Nephron (organoid): ENCODE measurements at regions not wholly inside any gene's neighbourhood (a gene's known extent, or its start where the extent isn't known, plus 50 kb on each side); places are given as distances from the start of the nearest gene placed in this dataset.

ENCODE experiments used
- H3K27ac Mint-ChIP-seq, 3 experiments: 2 replicates each; pipeline ENCODE4 v1.8.0; 2020; ENCODE audit warnings: mixed read lengths in 3 of 3, mild to moderate bottlenecking in 2 of 3, moderate library complexity in 1 of 3
- H3K27me3 Mint-ChIP-seq: 2 replicates; pipeline ENCODE4 v1.8.0; 2021; ENCODE audit warnings: low read depth, mild to moderate bottlenecking, moderate library complexity, mixed read lengths
- H3K36me3 Mint-ChIP-seq: 2 replicates; pipeline ENCODE4 v1.8.0; 2020; ENCODE audit warnings: low read depth, mixed read lengths
- H3K4me1 Mint-ChIP-seq: 2 replicates; pipeline ENCODE4 v1.8.0; 2020; ENCODE audit warnings: mixed read lengths
- H3K4me3 Mint-ChIP-seq, 3 experiments: 2 replicates each; pipeline ENCODE4 v1.8.0; 2020; ENCODE audit warnings: mild to moderate bottlenecking in 3 of 3, mixed read lengths in 3 of 3, moderate library complexity in 2 of 3
- H3K9me3 Mint-ChIP-seq: 2 replicates; pipeline ENCODE4 v1.8.0; 2020; ENCODE audit warnings: mixed read lengths
- TF ChIP-seq, protein P1 (sequence below), 3 experiments: fragments of 200-600 bp; sonication (generic); IDR thresholded peaks; one replicate each; pipeline ENCODE4 v1.5.0; 2021; ENCODE audit warnings: antibody characterized with exemption in 3 of 3; ENCODE audit not compliant: unreplicated experiment in 3 of 3

DNA sequence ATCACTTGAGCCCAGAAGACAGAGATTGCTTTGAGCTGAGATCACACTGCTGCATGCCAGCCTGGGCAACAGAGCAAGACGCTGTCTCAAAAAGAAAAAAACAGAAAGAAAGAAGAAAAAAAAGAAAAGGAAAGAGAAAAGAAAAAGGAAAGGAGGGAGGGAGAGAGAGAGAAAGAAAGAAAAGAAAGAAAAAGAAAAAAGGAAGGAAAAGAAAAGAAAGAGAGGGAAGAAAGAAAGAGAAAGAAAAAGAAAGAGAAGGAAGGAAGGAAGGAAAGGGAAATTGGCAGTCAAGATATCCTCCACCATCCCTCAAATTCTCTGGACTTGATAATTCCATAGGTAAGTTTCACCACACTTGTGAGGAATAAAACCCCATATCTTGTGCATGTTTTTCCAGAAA, 71.4 kb upstream of the WSB1 start:
- Mint-ChIP-seq H3K4me1 (no peaks in the 10 kb centered on the region), H3K4me3 (no peak overlapping the region)

DNA sequence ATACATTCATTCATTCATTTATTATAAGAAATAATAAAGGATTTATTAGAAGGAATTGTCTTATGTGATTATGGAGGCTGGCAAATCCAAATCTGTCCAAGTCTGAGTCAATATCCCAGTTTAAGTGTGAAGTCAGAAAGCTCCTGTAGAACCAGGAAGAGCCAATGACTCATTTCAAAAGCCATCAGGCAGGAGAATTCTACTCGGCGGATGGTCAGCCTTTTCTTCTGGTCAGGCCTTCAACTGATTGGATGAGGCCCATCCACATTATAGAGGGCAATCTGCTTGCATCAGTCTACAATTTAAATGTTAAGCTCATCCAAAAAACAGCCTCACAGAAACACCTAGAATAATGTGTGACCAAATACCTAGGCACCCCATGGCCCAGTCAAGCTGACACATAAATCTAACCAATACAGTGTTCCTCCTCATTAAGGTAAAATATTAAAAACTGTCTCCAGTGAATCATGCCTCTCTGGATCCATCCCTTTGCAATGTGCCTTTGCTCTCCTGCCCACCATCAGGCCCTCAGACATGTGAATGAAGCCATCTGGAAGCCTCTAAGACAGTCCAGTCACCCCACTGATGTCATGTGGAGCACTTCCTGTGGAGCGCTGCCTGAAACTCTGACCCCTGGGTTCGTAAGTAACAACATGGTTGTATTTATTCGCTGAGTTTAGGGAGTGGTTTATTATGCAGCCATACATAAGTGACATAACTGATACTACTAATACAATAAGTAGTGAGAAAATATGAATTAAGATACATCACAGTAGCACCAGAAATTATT, 69.2 kb upstream of the WSB1 start:
- Mint-ChIP-seq H3K9me3 (peaks cover 3% of the 10 kb centered on the region), H3K4me1 (no peaks in the 10 kb centered on the region), H3K27me3 (peaks cover 7% of the 10 kb centered on the region), H3K36me3 (no peaks in the 10 kb centered on the region), H3K27ac (no peak overlapping the region), H3K4me3 (no peak overlapping the region)
- TF ChIP-seq, protein P1, sequence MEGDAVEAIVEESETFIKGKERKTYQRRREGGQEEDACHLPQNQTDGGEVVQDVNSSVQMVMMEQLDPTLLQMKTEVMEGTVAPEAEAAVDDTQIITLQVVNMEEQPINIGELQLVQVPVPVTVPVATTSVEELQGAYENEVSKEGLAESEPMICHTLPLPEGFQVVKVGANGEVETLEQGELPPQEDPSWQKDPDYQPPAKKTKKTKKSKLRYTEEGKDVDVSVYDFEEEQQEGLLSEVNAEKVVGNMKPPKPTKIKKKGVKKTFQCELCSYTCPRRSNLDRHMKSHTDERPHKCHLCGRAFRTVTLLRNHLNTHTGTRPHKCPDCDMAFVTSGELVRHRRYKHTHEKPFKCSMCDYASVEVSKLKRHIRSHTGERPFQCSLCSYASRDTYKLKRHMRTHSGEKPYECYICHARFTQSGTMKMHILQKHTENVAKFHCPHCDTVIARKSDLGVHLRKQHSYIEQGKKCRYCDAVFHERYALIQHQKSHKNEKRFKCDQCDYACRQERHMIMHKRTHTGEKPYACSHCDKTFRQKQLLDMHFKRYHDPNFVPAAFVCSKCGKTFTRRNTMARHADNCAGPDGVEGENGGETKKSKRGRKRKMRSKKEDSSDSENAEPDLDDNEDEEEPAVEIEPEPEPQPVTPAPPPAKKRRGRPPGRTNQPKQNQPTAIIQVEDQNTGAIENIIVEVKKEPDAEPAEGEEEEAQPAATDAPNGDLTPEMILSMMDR (IDR thresholded peaks at IDR 0.05; ENCODE audit: unreplicated experiment in 3 of 3), result no peak

More for the DNA sequence above, 71.4 kb upstream of the WSB1 start:
- Mint-ChIP-seq H3K27ac (no peak overlapping the region), H3K9me3 (peaks cover 3% of the 10 kb centered on the region), H3K27me3 (peaks cover 12% of the 10 kb centered on the region), H3K36me3 (no peaks in the 10 kb centered on the region)
- TF ChIP-seq, protein P1 (IDR thresholded peaks at IDR 0.05; ENCODE audit: unreplicated experiment in 3 of 3), result no peak

DNA sequence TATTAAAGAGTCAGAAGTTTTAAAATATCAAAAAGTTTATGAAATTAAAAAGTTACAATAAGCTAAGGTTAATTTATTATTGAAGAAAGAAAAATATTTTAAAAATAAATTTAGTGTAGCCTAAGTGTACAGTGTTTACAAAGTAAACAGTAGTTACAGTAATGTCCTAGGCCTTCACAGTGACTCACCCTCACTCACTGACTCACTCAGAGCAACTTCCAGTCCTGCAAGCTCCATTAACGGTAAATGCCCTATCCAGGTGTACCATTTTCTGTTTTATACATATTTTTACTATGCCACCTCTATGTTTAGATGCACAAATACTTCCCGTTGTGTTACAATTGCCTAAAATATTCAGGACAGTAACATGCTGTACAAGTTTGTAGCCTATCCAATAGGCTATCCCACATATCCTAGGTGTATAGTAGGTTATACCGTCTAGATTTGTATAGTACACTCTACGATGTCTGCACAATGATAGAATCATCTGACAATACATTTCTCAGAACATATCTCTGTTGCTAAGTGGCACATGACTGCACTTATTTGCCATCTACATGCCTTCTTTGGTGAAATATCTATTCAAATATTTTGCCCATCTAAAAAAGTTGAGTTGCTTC, 67.2 kb upstream of the WSB1 start:
- Mint-ChIP-seq H3K27ac (no peak overlapping the region), H3K4me1 (peaks cover 5% of the 10 kb centered on the region), H3K4me3 (no peak overlapping the region), H3K27me3 (peaks cover 11% of the 10 kb centered on the region), H3K36me3 (no peaks in the 10 kb centered on the region), H3K9me3 (peaks cover 3% of the 10 kb centered on the region)
- TF ChIP-seq, protein P1 (IDR thresholded peaks at IDR 0.05; ENCODE audit: unreplicated experiment in 3 of 3), result no peak

DNA sequence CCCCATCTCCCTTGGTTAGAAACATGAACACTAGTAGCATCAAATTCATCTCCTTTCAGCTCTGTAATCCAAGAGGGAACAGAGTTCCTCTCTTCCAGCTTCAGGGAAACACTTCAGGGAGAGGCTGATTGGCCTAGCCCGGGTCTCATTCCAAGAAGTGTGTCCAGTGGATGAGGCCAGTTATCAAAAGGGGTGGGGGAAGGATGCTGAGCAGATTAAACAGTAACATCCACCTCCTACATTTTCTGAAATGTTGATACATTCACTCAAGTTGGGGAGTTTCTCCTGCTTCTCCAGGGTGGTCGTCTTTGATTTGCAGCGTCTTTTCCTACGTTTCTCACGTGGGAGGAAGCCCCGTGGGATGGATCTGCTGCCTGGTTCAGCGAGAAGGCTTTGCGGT, 62.9 kb upstream of the WSB1 start:
- TF ChIP-seq, protein P1 (IDR thresholded peaks at IDR 0.05; ENCODE audit: unreplicated experiment in 3 of 3), result no peak
- Mint-ChIP-seq H3K27ac (no peak overlapping the region), H3K36me3 (no peaks in the 10 kb centered on the region), H3K4me3 (no peak overlapping the region), H3K9me3 (no peaks in the 10 kb centered on the region), H3K27me3 (peaks cover 18% of the 10 kb centered on the region), H3K4me1 (peaks cover 5% of the 10 kb centered on the region)

DNA sequence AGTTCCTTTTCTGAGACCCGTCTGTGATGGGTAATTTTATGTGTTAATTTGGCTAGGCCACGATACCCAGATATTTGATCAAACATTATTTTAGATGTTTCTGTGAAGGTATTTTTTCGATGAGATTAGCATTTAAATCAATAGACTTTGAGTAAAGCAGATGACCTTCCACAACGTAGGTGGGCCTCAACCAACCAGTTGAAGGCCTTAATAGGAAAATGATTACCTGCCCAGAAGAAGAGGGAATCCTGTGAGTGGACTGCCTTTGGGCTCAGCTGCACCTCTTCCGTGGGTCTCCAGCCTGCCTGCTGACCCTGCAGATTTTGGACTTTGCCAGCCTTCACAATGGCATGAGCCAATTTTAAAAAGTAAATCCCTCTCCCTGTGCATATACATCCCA, 61.6 kb upstream of the WSB1 start:
- no peak overlapping the region for H3K27ac Mint-ChIP-seq
- TF ChIP-seq, protein P1 (IDR thresholded peaks at IDR 0.05; ENCODE audit: unreplicated experiment in 3 of 3), result no peak
- no peak overlapping the region for H3K4me3 Mint-ChIP-seq
- no peaks in the 10 kb centered on the region for H3K9me3 Mint-ChIP-seq
- H3K4me1 Mint-ChIP-seq, result peaks cover 5% of the 10 kb centered on the region
- no peaks in the 10 kb centered on the region for H3K36me3 Mint-ChIP-seq
- H3K27me3 Mint-ChIP-seq, result peaks cover 23% of the 10 kb centered on the region
